ENCODE measurements at regions not wholly inside any gene's neighbourhood (a gene's known extent, or its start where the extent isn't known, plus 50 kb on each side); places are given as distances from the start of the nearest gene placed in this dataset.

GRCh38 chr22:47846206-47846605, 1083.8 kb downstream of the TBC1D22A start:
- DNase-seq (ENCODE audit: low read depth in 2 of 2) = no peak

GRCh38 chr22:47842119-47842518, 1079.7 kb downstream of the TBC1D22A start:
- no peak for DNase-seq (ENCODE audit: low read depth in 2 of 2)

- no peak for DNase-seq (ENCODE audit: low read depth in 2 of 2)
These were observed 1078.7 kb downstream of the TBC1D22A start for GRCh38 chr22:47841156-47841555.

- no peak for DNase-seq (ENCODE audit: low read depth in 2 of 2)
These were observed 1077.3 kb downstream of the TBC1D22A start for GRCh38 chr22:47839595-47840227.

GRCh38 chr22:47837703-47838102, 1075.3 kb downstream of the TBC1D22A start:
- no peak for DNase-seq (ENCODE audit: low read depth in 2 of 2)

- DNase-seq (ENCODE audit: low read depth in 2 of 2) = no peak
These were observed 1074.5 kb downstream of the TBC1D22A start for GRCh38 chr22:47836957-47837356.

GRCh38 chr22:47835726-47836125, 1073.3 kb downstream of the TBC1D22A start:
- DNase-seq (ENCODE audit: low read depth in 2 of 2) = no peak

GRCh38 chr22:47826016-47826415, 1063.6 kb downstream of the TBC1D22A start:
- no peak for DNase-seq (ENCODE audit: low read depth in 2 of 2)

GRCh38 chr22:47822422-47822821, 1060.0 kb downstream of the TBC1D22A start:
- DNase-seq (ENCODE audit: low read depth in 2 of 2) = no peak

- no peak for DNase-seq (ENCODE audit: low read depth in 2 of 2)
These were observed 1056.0 kb downstream of the TBC1D22A start for GRCh38 chr22:47818496-47818895.

GRCh38 chr22:47817380-47817779, 1054.9 kb downstream of the TBC1D22A start:
- DNase-seq (ENCODE audit: low read depth in 2 of 2) = no peak

GRCh38 chr22:47816863-47817210, 1054.4 kb downstream of the TBC1D22A start:
- no peak for DNase-seq (ENCODE audit: low read depth in 2 of 2)

GRCh38 chr22:47816121-47816862, 1053.8 kb downstream of the TBC1D22A start:
- DNase-seq (ENCODE audit: low read depth in 2 of 2) = no peak

- no peak for DNase-seq (ENCODE audit: low read depth in 2 of 2)
These were observed 1052.0 kb downstream of the TBC1D22A start for GRCh38 chr22:47814474-47814873.

GRCh38 chr22:47813661-47814060, 1051.2 kb downstream of the TBC1D22A start:
- DNase-seq (ENCODE audit: low read depth in 2 of 2) = no peak

GRCh38 chr22:47811971-47812370, 1049.5 kb downstream of the TBC1D22A start:
- DNase-seq (ENCODE audit: low read depth in 2 of 2) = no peak

GRCh38 chr22:47810505-47811500, 1048.4 kb downstream of the TBC1D22A start:
- DNase-seq (ENCODE audit: low read depth in 2 of 2) = no peak

- DNase-seq (ENCODE audit: low read depth in 2 of 2) = no peak
These were observed 1046.6 kb downstream of the TBC1D22A start for GRCh38 chr22:47808886-47809620.

GRCh38 chr22:47808236-47808635, 1045.8 kb downstream of the TBC1D22A start:
- no peak for DNase-seq (ENCODE audit: low read depth in 2 of 2)

GRCh38 chr22:47807506-47807905, 1045.1 kb downstream of the TBC1D22A start:
- DNase-seq (ENCODE audit: low read depth in 2 of 2) = no peak

- DNase-seq (ENCODE audit: low read depth in 2 of 2) = no peak
These were observed 1044.4 kb downstream of the TBC1D22A start for GRCh38 chr22:47806894-47807293.
